Upper lobe of right lung (tissue), 1 donor: ENCODE measurements at regions not wholly inside any gene's neighbourhood (a gene's known extent, or its start where the extent isn't known, plus 50 kb on each side); places are given as distances from the start of the nearest gene placed in this dataset.
"Not testable (repeated sequence)": the region's sequence is repeated elsewhere in the genome, so short reads cannot be mapped to it uniquely, and the experiment has no call there.

Experiments used
- ATAC-seq: fragments of 200-7000 bp; cut with Tn5 transposase; one replicate; pipeline ENCODE4 v1.9.1; 2020; ENCODE audit warnings: mild to moderate bottlenecking, moderate library complexity
- DNase-seq: peaks from one replicate; pipeline ENCODE4 v3.0.0-alpha.2; 2020
- H3K27ac ChIP-seq: fragments of 200-600 bp; one replicate; pipeline ENCODE4 v1.8.0; 2022
- H3K27me3 ChIP-seq: fragments of 200-600 bp; one replicate; pipeline ENCODE4 v1.8.0; 2022; ENCODE audit warnings: mild to moderate bottlenecking
- H3K36me3 ChIP-seq: fragments of 200-600 bp; one replicate; pipeline ENCODE4 v1.8.0; 2022
- H3K4me1 ChIP-seq: fragments of 200-600 bp; one replicate; pipeline ENCODE4 v1.8.0; 2022
- H3K4me3 ChIP-seq: fragments of 200-600 bp; one replicate; pipeline ENCODE4 v1.8.0; 2022; ENCODE audit warnings: mild to moderate bottlenecking
- H3K9me3 ChIP-seq: fragments of 200-600 bp; one replicate; pipeline ENCODE4 v1.8.0; 2022
- intact Hi-C: fragments of 100-400 bp; cut with DNase I; formaldehyde crosslinking; loops from one replicate; pipeline ENCODE4 v1.11.0; 2022
- TF ChIP-seq, protein P1 (sequence below): fragments of 200-600 bp; IDR thresholded peaks from one replicate; pipeline ENCODE4 v1.8.0; 2022; ENCODE audit warnings: antibody characterized with exemption
- donor health status: DM: no; HTN: yes; CAD: no; lungs with severe emphysema.

- ATAC-seq (no peak), DNase-seq (no peak)
- no peak overlapping the region for H3K4me3 ChIP-seq
- TF ChIP-seq, protein P1, sequence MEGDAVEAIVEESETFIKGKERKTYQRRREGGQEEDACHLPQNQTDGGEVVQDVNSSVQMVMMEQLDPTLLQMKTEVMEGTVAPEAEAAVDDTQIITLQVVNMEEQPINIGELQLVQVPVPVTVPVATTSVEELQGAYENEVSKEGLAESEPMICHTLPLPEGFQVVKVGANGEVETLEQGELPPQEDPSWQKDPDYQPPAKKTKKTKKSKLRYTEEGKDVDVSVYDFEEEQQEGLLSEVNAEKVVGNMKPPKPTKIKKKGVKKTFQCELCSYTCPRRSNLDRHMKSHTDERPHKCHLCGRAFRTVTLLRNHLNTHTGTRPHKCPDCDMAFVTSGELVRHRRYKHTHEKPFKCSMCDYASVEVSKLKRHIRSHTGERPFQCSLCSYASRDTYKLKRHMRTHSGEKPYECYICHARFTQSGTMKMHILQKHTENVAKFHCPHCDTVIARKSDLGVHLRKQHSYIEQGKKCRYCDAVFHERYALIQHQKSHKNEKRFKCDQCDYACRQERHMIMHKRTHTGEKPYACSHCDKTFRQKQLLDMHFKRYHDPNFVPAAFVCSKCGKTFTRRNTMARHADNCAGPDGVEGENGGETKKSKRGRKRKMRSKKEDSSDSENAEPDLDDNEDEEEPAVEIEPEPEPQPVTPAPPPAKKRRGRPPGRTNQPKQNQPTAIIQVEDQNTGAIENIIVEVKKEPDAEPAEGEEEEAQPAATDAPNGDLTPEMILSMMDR, result no peak
- peaks cover 7% of the 10 kb centered on the region for H3K4me1 ChIP-seq
- H3K9me3 ChIP-seq, result no peaks in the 10 kb centered on the region
- H3K27me3 ChIP-seq, result no peaks in the 10 kb centered on the region
- no peaks in the 10 kb centered on the region for H3K36me3 ChIP-seq
- intact Hi-C loops, result no loop called here
- H3K27ac ChIP-seq, result no peak overlapping the region
Observed at GRCh38 chr10:87603196-87603595, 56.5 kb upstream of the PAPSS2 start.

DNA sequence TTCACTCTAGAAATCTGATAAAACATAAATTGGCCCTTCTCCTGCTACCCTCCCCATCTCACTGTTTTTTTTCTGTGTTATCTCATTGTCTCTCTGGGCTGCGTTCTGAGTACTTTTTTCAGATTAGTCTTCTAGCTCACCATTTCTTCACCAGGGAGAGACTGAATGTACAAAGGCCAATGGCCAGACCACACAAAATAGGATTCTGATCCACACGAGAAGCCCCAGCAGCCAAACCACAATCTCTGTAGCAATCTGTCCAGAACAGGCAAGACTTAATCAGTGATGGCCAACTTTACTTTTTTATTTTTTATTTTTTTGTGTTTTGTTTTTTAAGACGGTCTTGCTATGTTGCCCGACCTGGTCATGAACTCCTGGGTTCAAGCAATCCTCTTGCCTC, 55.9 kb upstream of the PAPSS2 start:
- Histone ChIP-seq H3K36me3 (no peaks in the 10 kb centered on the region), H3K9me3 (no peaks in the 10 kb centered on the region), H3K4me3 (no peak overlapping the region), H3K4me1 (peaks cover 7% of the 10 kb centered on the region), H3K27ac (no peak overlapping the region), H3K27me3 (no peaks in the 10 kb centered on the region)
- intact Hi-C loops, result no loop called here
- no peak for DNase-seq
- TF ChIP-seq, protein P1, result no peak
- no peak for ATAC-seq

DNA sequence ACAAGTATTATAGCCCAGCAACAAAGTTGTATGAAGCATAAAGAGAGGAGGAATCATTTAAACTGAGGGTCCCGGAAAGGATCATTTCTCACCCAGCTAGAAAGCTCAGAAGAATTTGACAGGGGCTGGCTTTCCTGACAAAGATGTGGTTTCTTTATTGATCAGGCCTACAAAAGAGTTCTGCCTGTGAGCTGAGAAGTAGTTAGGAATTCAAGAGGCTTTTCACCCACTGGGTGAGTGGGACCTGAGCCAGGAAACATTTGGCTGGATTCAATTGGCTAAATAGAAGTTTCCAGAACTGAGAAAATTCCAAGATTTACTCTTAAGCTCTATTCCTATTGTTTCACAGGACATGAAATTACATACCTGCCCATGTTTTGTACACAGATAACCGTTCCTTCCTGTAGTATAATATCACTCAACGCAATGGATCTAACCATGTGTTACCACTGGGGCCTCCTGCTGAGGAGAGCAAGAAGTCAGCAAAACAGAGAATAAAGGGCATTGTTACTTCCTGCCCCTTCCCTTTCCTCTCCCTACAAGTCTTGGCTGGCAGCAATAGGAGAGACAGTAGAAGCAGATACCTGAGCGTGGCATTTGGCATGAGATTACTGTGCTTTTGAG, 53.9 kb upstream of the PAPSS2 start:
- peak overlapping the region; percentile 61 for H3K27ac ChIP-seq
- H3K4me1 ChIP-seq, result peaks cover 7% of the 10 kb centered on the region
- DNase-seq, result no peak
- ATAC-seq, result no peak
- H3K4me3 ChIP-seq, result no peak overlapping the region
- H3K36me3 ChIP-seq, result no peaks in the 10 kb centered on the region
- TF ChIP-seq, protein P1, result no peak
- H3K27me3 ChIP-seq, result no peaks in the 10 kb centered on the region
- intact Hi-C loops, result no loop called here
- H3K9me3 ChIP-seq, result no peaks in the 10 kb centered on the region

GRCh38 chr10:87608756-87609155, 50.9 kb upstream of the PAPSS2 start:
- H3K9me3 ChIP-seq, result no peaks in the 10 kb centered on the region
- no peaks in the 10 kb centered on the region for H3K27me3 ChIP-seq
- no peaks in the 10 kb centered on the region for H3K36me3 ChIP-seq
- no peak overlapping the region for H3K27ac ChIP-seq
- no peak for ATAC-seq
- intact Hi-C loops, result no loop called here
- TF ChIP-seq, protein P1, result no peak
- no peak for DNase-seq
- H3K4me1 ChIP-seq, result peaks cover 7% of the 10 kb centered on the region
- H3K4me3 ChIP-seq, result no peak overlapping the region

- H3K36me3 ChIP-seq, ATAC-seq: not testable (repeated sequence)
Observed at GRCh38 chr10:87609563-87609962, 50.1 kb upstream of the PAPSS2 start.

More at GRCh38 chr10:87609563-87609962, 50.1 kb upstream of the PAPSS2 start:
- intact Hi-C loops, H3K4me3 ChIP-seq, H3K27me3 ChIP-seq, H3K4me1 ChIP-seq, H3K27ac ChIP-seq, H3K9me3 ChIP-seq, DNase-seq: not testable (repeated sequence)
